ENCODE measurements at regions not wholly inside any gene's neighbourhood (a gene's known extent, or its start where the extent isn't known, plus 50 kb on each side); places are given as distances from the start of the nearest gene placed in this dataset.

- Histone ChIP-seq H3K79me1 (ENCODE audit: insufficient read depth, low read depth, low read length, poor library complexity, severe bottlenecking) (no peaks in the 10 kb centered on the region), H4K5ac (ENCODE audit: insufficient read length, low read depth, low read length) (no peak overlapping the region), H3K4me1 (ENCODE audit: insufficient read depth, low read length) (peaks cover 11% of the 10 kb centered on the region), H4K8ac (replicated peaks; ENCODE audit: insufficient read length, low read depth, low read length) (no peak overlapping the region), H3K27me3 (ENCODE audit: insufficient read depth, low read length) (no peaks in the 10 kb centered on the region), H3K14ac (ENCODE audit: insufficient read depth, low read length) (no peak overlapping the region), H2AFZ (ENCODE audit: low read length) (no peak overlapping the region), H2BK120ac (ENCODE audit: low read depth, low read length, poor library complexity, severe bottlenecking) (no peak overlapping the region), H3K4me2 (ENCODE audit: insufficient read depth, insufficient read length, low read length) (no peak overlapping the region), H3K4ac (ENCODE audit: low read depth, low read length) (no peak overlapping the region), H2AK5ac (ENCODE audit: insufficient read length, low read length) (no peak overlapping the region), H2BK5ac (ENCODE audit: insufficient read length, low read length) (no peak overlapping the region), H4K20me1 (ENCODE audit: control insufficient read depth, insufficient read depth, insufficient read length) (no peaks in the 10 kb centered on the region), H3K9me3 (ENCODE audit: control insufficient read depth, low read depth, low read length) (no peaks in the 10 kb centered on the region), H4K91ac (ENCODE audit: insufficient read length, low read depth, low read length) (no peak overlapping the region), H3K27ac (ENCODE audit: insufficient read length, low read depth, low read length) (no peak overlapping the region), H2BK20ac (ENCODE audit: low read depth, low read length, poor library complexity, severe bottlenecking) (no peak overlapping the region), H3K23ac (ENCODE audit: insufficient read length, low read depth, low read length) (no peak overlapping the region), H3K9ac (ENCODE audit: extremely low read depth, insufficient read length, low read length) (no peak overlapping the region), H3T11ph (ENCODE audit: low read length) (no peak overlapping the region), H3K79me2 (ENCODE audit: insufficient read depth, low read length) (no peaks in the 10 kb centered on the region), H3K56ac (ENCODE audit: insufficient read length, low read depth, low read length) (no peak overlapping the region), H2BK15ac (ENCODE audit: low read depth, low read length) (no peak overlapping the region), H3K23me2 (ENCODE audit: insufficient read length, low read depth, low read length, poor library complexity, severe bottlenecking) (peaks cover 3% of the 10 kb centered on the region), H2BK12ac (ENCODE audit: insufficient read length, low read depth, low read length) (no peak overlapping the region), H3K18ac (ENCODE audit: insufficient read length, low read depth, low read length) (no peak overlapping the region)
- WGBS (ENCODE audit: extremely low coverage, insufficient read length, low lambda C conversion rate), result no CpG with 5 or more reads among the region's 1 CpG
- Mint-ChIP-seq H3K9me3 (no peaks in the 10 kb centered on the region; a peak in 1 of 5 replicates), H3K27me3 (ENCODE audit: low read depth) (peaks cover 26% of the 10 kb centered on the region), H3K4me1 (peaks cover 53 to 73% of the 10 kb centered on the region in 2 experiments), H3K27ac (no peak overlapping the region), H3K36me3 (ENCODE audit: insufficient read depth in 1 of 3, low read depth in 3 of 3) (peaks cover 0 to 2% (median 0%) of the 10 kb centered on the region in 3 experiments; a peak in 1 of 7 replicates), H3K4me3 (peak overlapping the region in 1 of 2 experiments; percentile 76; a peak in 1 of 5 replicates)
- no peak for DNase-seq
- TF ChIP-seq CTCF (conservative IDR thresholded peaks at IDR 0.05), result no peak
These were observed 482.8 kb downstream of the DISC1 start for GRCh38 chr1:232109391-232109790.
